H1 (cell line): ENCODE measurements at regions not wholly inside any gene's neighbourhood (a gene's known extent, or its start where the extent isn't known, plus 50 kb on each side); places are given as distances from the start of the nearest gene placed in this dataset.

Source experiments
- CTCF ChIA-PET: fragments of 300-600 bp; sonication (Branson Sonifier 250); formaldehyde crosslinking; loops from one replicate; lab custom pipeline; 2021; ENCODE audit not compliant: partially characterized antibody; lab: Charles Lee
- POLR2A ChIA-PET: fragments of 300-600 bp; sonication (Branson Sonifier 250); formaldehyde crosslinking; loops from one replicate; lab custom pipeline; 2021; ENCODE audit warnings: inconsistent platforms; ENCODE audit not compliant: partially characterized antibody; lab: Charles Lee
- DNase-seq, 2 experiments: peaks; one replicate each; pipeline versions ENCODE4 v3.0.0 to v3.0.0-alpha.2; 2010 to 2022; ENCODE audit warnings: low spot score in 2 of 2, low read depth in 1 of 2, mixed read lengths in 1 of 2
- FAIRE-seq: peaks from 2 replicates; lab custom pipeline; 2011; peaks lifted over from hg19 to GRCh38; lab: Jason Lieb, UNC
- H2AFZ ChIP-seq: 2 replicates; pipeline ENCODE4 v1.8.1; 2012; ENCODE audit warnings: low read length, inconsistent platforms
- H2AK5ac ChIP-seq: 2 replicates; pipeline ENCODE4 v1.6.1; 2013; ENCODE audit warnings: low read depth, low read length
- H2BK120ac ChIP-seq: replicated peaks from 2 replicates; pipeline ENCODE3; 2013; ENCODE audit warnings: low read depth, low read length, inconsistent platforms
- H2BK12ac ChIP-seq: 2 replicates; pipeline ENCODE4 v1.6.1; 2013; ENCODE audit warnings: low read depth, low read length
- H2BK15ac ChIP-seq: 2 replicates; pipeline ENCODE4 v1.6.1; 2013; ENCODE audit warnings: low read length
- H2BK20ac ChIP-seq: 2 replicates; pipeline ENCODE4 v1.6.1; 2013; ENCODE audit warnings: low read length
- H2BK5ac ChIP-seq: 2 replicates; pipeline ENCODE4 v1.6.1; 2013; ENCODE audit warnings: low read depth, low read length
- H3K14ac ChIP-seq: 2 replicates; pipeline ENCODE4 v1.6.1; 2013; ENCODE audit warnings: inconsistent platforms; ENCODE audit not compliant: insufficient read length
- H3K18ac ChIP-seq: 2 replicates; pipeline ENCODE4 v1.6.1; 2013; ENCODE audit warnings: low read length; ENCODE audit errors: extremely low read depth
- H3K23ac ChIP-seq: 2 replicates; pipeline ENCODE4 v1.6.1; 2013; ENCODE audit warnings: inconsistent platforms; ENCODE audit not compliant: insufficient read length
- H3K23me2 ChIP-seq: 2 replicates; pipeline ENCODE4 v1.6.1; 2013; ENCODE audit warnings: low read depth, low read length
- H3K27ac ChIP-seq: 2 replicates; pipeline ENCODE4 v1.6.1; 2011; ENCODE audit warnings: low read depth, low read length, inconsistent platforms
- H3K27me3 ChIP-seq, 4 experiments: replicated peaks in 1 of 4; 1 replicate in 1 of 4; 2 replicates in 3 of 4; pipeline versions ENCODE4 v1.6.1 to v1.8.1; 2011 to 2013; ENCODE audit warnings: low read length in 3 of 4, mild to moderate bottlenecking in 3 of 4, inconsistent platforms in 2 of 4, mixed read lengths in 2 of 4, moderate library complexity in 1 of 4; ENCODE audit not compliant: control insufficient read depth in 3 of 4, insufficient read depth in 3 of 4; ENCODE audit errors: extremely low read depth in 1 of 4
- H3K36me3 ChIP-seq, 4 experiments: 2 replicates each; pipeline versions ENCODE4 v1.6.1 to v1.8.1; 2011 to 2013; ENCODE audit warnings: mild to moderate bottlenecking in 4 of 4, low read length in 3 of 4, moderate library complexity in 2 of 4, control low read depth in 1 of 4, inconsistent platforms in 1 of 4; ENCODE audit not compliant: insufficient read depth in 4 of 4, control insufficient read depth in 2 of 4
- H3K4ac ChIP-seq: replicated peaks from 2 replicates; pipeline ENCODE3; 2013; ENCODE audit warnings: low read length, low read depth, mixed read lengths, inconsistent platforms; ENCODE audit not compliant: insufficient read length
- H3K4me1 ChIP-seq, 4 experiments: replicated peaks in 1 of 4; 1 replicate in 1 of 4; 2 replicates in 3 of 4; pipeline versions ENCODE4 v1.6.1 to v1.8.1; 2011 to 2013; ENCODE audit warnings: low read length in 3 of 4, inconsistent platforms in 2 of 4, mixed read lengths in 1 of 4; ENCODE audit not compliant: insufficient read depth in 4 of 4, control insufficient read depth in 3 of 4
- H3K4me2 ChIP-seq, 2 experiments: 2 replicates each; pipeline versions ENCODE4 v1.6.1 to v1.8.1; 2011 to 2013; ENCODE audit warnings: low read depth in 2 of 2, low read length in 2 of 2, control low read depth in 1 of 2, inconsistent platforms in 1 of 2, mild to moderate bottlenecking in 1 of 2; ENCODE audit not compliant: insufficient read depth in 1 of 2
- H3K4me3 ChIP-seq, 4 experiments: fragments of 200-600, 300-600 bp in 1 of 4; sonication (generic), shearing (Covaris generic), sonication (Bioruptor Twin) in 1 of 4; 2 replicates each; pipeline versions ENCODE4 v1.5.1 to v1.8.1; 2011 to 2016; ENCODE audit warnings: low read length in 4 of 4, low read depth in 3 of 4, control low read depth in 2 of 4, inconsistent platforms in 2 of 4, mild to moderate bottlenecking in 2 of 4, mixed read lengths in 1 of 4, moderate library complexity in 1 of 4; ENCODE audit not compliant: insufficient read depth in 2 of 4; ENCODE audit errors: extremely low read depth in 1 of 4
- H3K56ac ChIP-seq: replicated peaks from 2 replicates; pipeline ENCODE3; 2013; ENCODE audit warnings: low read depth, mild to moderate bottlenecking, mixed read lengths, low read length, inconsistent platforms; ENCODE audit not compliant: insufficient read length
- H3K79me1 ChIP-seq: 2 replicates; pipeline ENCODE4 v1.6.1; 2013; ENCODE audit warnings: low read depth, low read length, control low read depth
- H3K79me2 ChIP-seq, 2 experiments: 2 replicates each; pipeline versions ENCODE4 v1.6.1 to v1.8.1; 2012 to 2013; ENCODE audit warnings: low read length in 2 of 2, mild to moderate bottlenecking in 2 of 2, inconsistent platforms in 1 of 2; ENCODE audit not compliant: insufficient read depth in 2 of 2, control insufficient read depth in 1 of 2
- H3K9ac ChIP-seq, 4 experiments: replicated peaks in 1 of 4; 1 replicate in 1 of 4; 2 replicates in 3 of 4; pipeline versions ENCODE4 v1.6.1 to v1.8.1; 2011 to 2013; ENCODE audit warnings: low read depth in 3 of 4, low read length in 3 of 4, control low read depth in 2 of 4, mild to moderate bottlenecking in 2 of 4, moderate library complexity in 2 of 4, inconsistent platforms in 1 of 4; ENCODE audit errors: extremely low read depth in 1 of 4
- H3K9me3 ChIP-seq, 2 experiments: 2 replicates each; pipeline versions ENCODE4 v1.6.1 to v1.8.1; 2012 to 2013; ENCODE audit warnings: mild to moderate bottlenecking in 2 of 2, moderate library complexity in 2 of 2, control low read depth in 1 of 2, inconsistent platforms in 1 of 2, low read depth in 1 of 2, low read length in 1 of 2, mixed read lengths in 1 of 2; ENCODE audit not compliant: insufficient read depth in 2 of 2
- H4K20me1 ChIP-seq, 2 experiments: replicated peaks in 1 of 2; 2 replicates each; pipeline versions ENCODE3 to v1.8.1; 2011 to 2013; ENCODE audit warnings: inconsistent platforms in 2 of 2, low read length in 2 of 2, mild to moderate bottlenecking in 1 of 2; ENCODE audit not compliant: insufficient read depth in 2 of 2, control insufficient read depth in 1 of 2
- H4K5ac ChIP-seq: 2 replicates; pipeline ENCODE4 v1.6.1; 2013; ENCODE audit warnings: low read length, low read depth, mixed read lengths, inconsistent platforms; ENCODE audit not compliant: insufficient read length
- H4K8ac ChIP-seq: 2 replicates; pipeline ENCODE4 v1.8.0; 2013; ENCODE audit warnings: mild to moderate bottlenecking, moderate library complexity, low read length, inconsistent platforms; ENCODE audit not compliant: insufficient read depth; ENCODE audit errors: extremely low read depth
- H4K91ac ChIP-seq: replicated peaks from 2 replicates; pipeline ENCODE3; 2013; ENCODE audit warnings: low read length, mixed read lengths, inconsistent platforms; ENCODE audit not compliant: insufficient read length
- ASH2L ChIP-seq: fragments of 200-600, 300-600 bp; sonication (generic); IDR thresholded peaks from one replicate; pipeline ENCODE4 v1.7.1; 2017; ENCODE audit warnings: low read length
- ATF2 ChIP-seq: IDR thresholded peaks from 2 replicates; pipeline ENCODE4 v1.6.1; 2012; ENCODE audit warnings: low read length, inconsistent platforms
- CEBPB ChIP-seq: IDR thresholded peaks from 2 replicates; pipeline ENCODE4 v1.6.1; 2012; ENCODE audit warnings: low read depth, low read length
- CREB1 ChIP-seq: IDR thresholded peaks from 2 replicates; pipeline ENCODE4 v1.6.1; 2012; ENCODE audit warnings: inconsistent platforms
- GTF2F1 ChIP-seq: IDR thresholded peaks from 2 replicates; pipeline ENCODE4 v1.6.1; 2012; ENCODE audit warnings: low read depth, low read length, improper control_type of control experiment, borderline replicate concordance
- HDAC2 ChIP-seq, 2 experiments: fragments of 300-600 bp in 1 of 2; sonication (generic) in 1 of 2; IDR thresholded peaks; 2 replicates each; pipeline ENCODE4 v1.6.1; 2011 to 2012; ENCODE audit warnings: low read depth in 2 of 2, low read length in 2 of 2, mild to moderate bottlenecking in 2 of 2, moderate library complexity in 2 of 2, borderline replicate concordance in 1 of 2, inconsistent platforms in 1 of 2
- JUND ChIP-seq: IDR thresholded peaks from 2 replicates; pipeline ENCODE4 v1.6.1; 2011; ENCODE audit warnings: mild to moderate bottlenecking, improper control_type of control experiment, low read length
- KDM4A ChIP-seq: IDR thresholded peaks from one replicate; pipeline ENCODE4 v1.7.1; 2012; ENCODE audit warnings: low read depth, mild to moderate bottlenecking, moderate library complexity, low read length, inconsistent platforms; ENCODE audit not compliant: severe bottlenecking
- SUZ12 ChIP-seq: fragments of 200-600 bp; sonication (generic); IDR thresholded peaks from 2 replicates; pipeline ENCODE4 v1.6.1; 2012; ENCODE audit warnings: mild to moderate bottlenecking, inconsistent platforms, low read length, moderate library complexity, mixed read lengths
- TAF1 ChIP-seq: IDR thresholded peaks from 2 replicates; pipeline ENCODE4 v1.6.1; 2011; ENCODE audit warnings: mild to moderate bottlenecking, low read depth, low read length
- YY1 ChIP-seq: IDR thresholded peaks from 2 replicates; pipeline ENCODE4 v1.6.1; 2011; ENCODE audit warnings: low read depth, mild to moderate bottlenecking, low read length
- ZNF274 ChIP-seq: IDR thresholded peaks from 2 replicates; pipeline ENCODE4 v1.7.0; 2012; ENCODE audit warnings: low read length, borderline replicate concordance; ENCODE audit errors: extremely low read depth
- WGBS, 2 experiments: shearing (Covaris generic) in 1 of 2; methylation state at CpG; one replicate each; pipeline versions ENCODE4 v1.1.6 to v1.1.7; 2013 to 2015; ENCODE audit warnings: low lambda C conversion rate in 2 of 2, mixed read lengths in 2 of 2, inconsistent platforms in 1 of 2, low coverage in 1 of 2, missing lambda C conversion rate in 1 of 2; ENCODE audit not compliant: insufficient replicate concordance in 2 of 2, insufficient coverage in 1 of 2, insufficient read length in 1 of 2; ENCODE audit errors: extremely low coverage in 1 of 2, missing lambda C conversion rate in 1 of 2; 5-methylcytosine and 5-hydroxymethylcytosine counted together

DNA sequence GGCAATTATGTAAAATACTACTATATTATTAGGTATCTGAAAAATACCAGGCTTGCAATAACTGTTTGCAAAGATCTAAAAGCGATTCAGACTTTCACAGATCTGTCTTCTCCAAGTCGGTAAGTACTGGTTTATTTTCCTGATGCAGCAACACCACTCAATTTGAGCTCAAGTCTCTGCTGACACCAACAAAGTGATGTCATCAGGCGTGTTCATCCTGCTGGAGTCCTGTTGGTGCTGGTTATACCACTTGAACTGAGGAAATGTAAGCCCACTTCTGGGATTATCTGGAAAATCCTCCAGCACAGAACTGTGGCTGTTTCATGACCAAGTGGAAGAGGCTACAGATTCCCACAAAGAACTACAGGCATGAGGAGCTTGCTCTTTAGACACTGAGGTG is 267.6 kb downstream of the BCL2 start:
- Histone ChIP-seq H3K79me2 (no peaks in the 10 kb centered on the region), H3K79me1 (no peaks in the 10 kb centered on the region), H3K23me2 (no peaks in the 10 kb centered on the region), H3K27me3 (no peaks in the 10 kb centered on the region), H2BK5ac (no peak overlapping the region), H3K27ac (no peak overlapping the region), H2AFZ (no peak overlapping the region), H3K23ac (no peak overlapping the region), H4K5ac (no peak overlapping the region), H2AK5ac (no peak overlapping the region), H3K14ac (no peak overlapping the region), H2BK15ac (no peak overlapping the region), H4K91ac (no peak overlapping the region), H3K4ac (no peak overlapping the region), H3K4me1 (peaks cover 0 to 5% (median 0%) of the 10 kb centered on the region in 4 experiments; a peak in 2 of 7 replicates), H3K56ac (no peak overlapping the region), H3K18ac (no peak overlapping the region), H3K36me3 (no peaks in the 10 kb centered on the region), H3K4me2 (no peak overlapping the region), H2BK20ac (no peak overlapping the region), H3K4me3 (no peak overlapping the region), H3K9ac (no peak overlapping the region), H2BK12ac (no peak overlapping the region), H4K20me1 (no peaks in the 10 kb centered on the region), H3K9me3 (no peaks in the 10 kb centered on the region), H2BK120ac (no peak overlapping the region), H4K8ac (no peak overlapping the region)
- CTCF ChIA-PET, result interaction anchor here (1.0 to 1.2 kb wide), 3 partner anchors 12 to 271 kb away, joined by 3 to 4 read pairs (median 4); no protein-coding TSS in a partner anchor
- POLR2A ChIA-PET, result no interaction called here
- DNase-seq (no peak), FAIRE-seq (no peak)
- 87% methylated on average over 3 of the region's 3 CpGs; no CpG with 5 or more reads in 1 of the 2 experiments for WGBS, 2 experiments
- TF ChIP-seq CEBPB (no peak), KDM4A (no peak), ZNF274 (no peak), HDAC2 (IDR thresholded peaks at IDR 0.05; ENCODE audit: borderline replicate concordance in 1 of 2, low read depth in 2 of 2, low read length in 2 of 2) (no peak), SUZ12 (no peak), JUND (no peak), ATF2 (no peak), GTF2F1 (no peak), YY1 (no peak), ASH2L (no peak), TAF1 (no peak), CREB1 (no peak)
